ENCODE measurements at regions not wholly inside any gene's neighbourhood (a gene's known extent, or its start where the extent isn't known, plus 50 kb on each side); places are given as distances from the start of the nearest gene placed in this dataset.

GRCh38 chr7:79790656-79791262 lies 337.3 kb upstream of the MAGI2 start:
- H3K4me2 ChIP-seq (ENCODE audit: control insufficient read depth, insufficient read depth), result no peak overlapping the region
- in situ Hi-C loops (cut with MboI) (no loop called here), intact Hi-C loops (cut with micrococcal nuclease; ENCODE audit: unreplicated experiment) (no loop called here)
- H3K27ac ChIP-seq (ENCODE audit: control insufficient read depth, insufficient read depth), result no peak overlapping the region
- FAIRE-seq (no peak), ATAC-seq (no peak), DNase-seq (ENCODE audit: low read depth, low spot score) (no peak)
- 20% methylated on average over 6 of the region's 6 CpGs for WGBS (ENCODE audit: insufficient coverage, insufficient replicate concordance, low lambda C conversion rate, missing lambda C conversion rate)
- H3K27me3 ChIP-seq (replicated peaks in 1 of 2; ENCODE audit: control insufficient read depth in 2 of 2, insufficient read depth in 2 of 2, low read length in 1 of 2), result no peaks in the 10 kb centered on the region
- POLR2A ChIA-PET, result no interaction called here
- H3K79me2 ChIP-seq (ENCODE audit: control insufficient read depth, insufficient read depth, low read length), result no peaks in the 10 kb centered on the region
- H3K36me3 ChIP-seq (ENCODE audit: control insufficient read depth in 2 of 2, insufficient read depth in 2 of 2, low read length in 1 of 2), result no peaks in the 10 kb centered on the region
- H3K4me1 ChIP-seq (ENCODE audit: control insufficient read depth, insufficient read depth, low read length), result no peaks in the 10 kb centered on the region
- SMC1A ChIA-PET (ENCODE audit: uncharacterized antibody, unreplicated experiment), result no interaction called here
- H4K20me1 ChIP-seq (ENCODE audit: control insufficient read depth, insufficient read depth), result no peaks in the 10 kb centered on the region
- H3K9ac ChIP-seq (ENCODE audit: control insufficient read depth, insufficient read depth, low read length), result no peak overlapping the region
- no TSS peak for BruUV-seq (replicated peaks)
- no peaks in the 10 kb centered on the region for H3K9me3 ChIP-seq (replicated peaks; ENCODE audit: control insufficient read depth, insufficient read depth, low read length)
- H3K4me3 ChIP-seq, result no peak overlapping the region
- CTCF ChIA-PET, result no interaction called here
- RAD21 ChIA-PET (ENCODE audit: unreplicated experiment), result no interaction called here
- no peak overlapping the region for H2AFZ ChIP-seq (ENCODE audit: control insufficient read depth, low read depth, low read length)
- TF ChIP-seq ZSCAN29 (IDR thresholded peaks at IDR 0.05) (no peak), ZBED1 (IDR thresholded peaks at IDR 0.05; ENCODE audit: borderline replicate concordance) (no peak), IRF4 (IDR thresholded peaks at IDR 0.05; ENCODE audit: low read depth, low read length) (no peak), SRF (IDR thresholded peaks at IDR 0.05; ENCODE audit: low read depth in 2 of 2, low read length in 2 of 2) (no peak), SMC3 (IDR thresholded peaks at IDR 0.05; ENCODE audit: borderline replicate concordance, low read length) (no peak), E2F8 (IDR thresholded peaks at IDR 0.05; ENCODE audit: low read depth, partially characterized antibody) (no peak), ZBTB4 (CRISPR knock-in tag; IDR thresholded peaks at IDR 0.05) (no peak), MYB (IDR thresholded peaks at IDR 0.05; ENCODE audit: borderline replicate concordance, low read depth, low read length) (no peak), USF1 (IDR thresholded peaks at IDR 0.05; ENCODE audit: borderline replicate concordance, extremely low read length, insufficient read depth, low read depth, low read length) (no peak), FOS (IDR thresholded peaks at IDR 0.05; ENCODE audit: borderline replicate concordance, extremely low read depth, insufficient read length) (no peak), BCL3 (IDR thresholded peaks at IDR 0.05; ENCODE audit: borderline replicate concordance, insufficient read depth, low read depth, low read length, poor library complexity, severe bottlenecking) (no peak), NR2C1 (IDR thresholded peaks at IDR 0.05) (no peak), NFIC (IDR thresholded peaks at IDR 0.05; ENCODE audit: low read depth, low read length) (no peak), JUNB (IDR thresholded peaks at IDR 0.05) (no peak), EP300 (IDR thresholded peaks at IDR 0.05; ENCODE audit: borderline replicate concordance in 1 of 2, control insufficient read depth in 1 of 2, low read depth in 2 of 2, low read length in 2 of 2) (no peak), NR2F1 (conservative IDR thresholded peaks at IDR 0.05) (no peak)
